GM18520 (cell line): ENCODE measurements at regions not wholly inside any gene's neighbourhood (a gene's known extent, or its start where the extent isn't known, plus 50 kb on each side); places are given as distances from the start of the nearest gene placed in this dataset.
A peak's percentile ranks its signal among the peaks of the same experiment; 100 is the strongest.

Source experiments
- ATAC-seq: cut with Tn5 transposase; IDR thresholded peaks from one replicate; pipeline ENCODE4 v1.9.1; 2021; ENCODE audit not compliant: unreplicated experiment

GRCh38 chr2:67950018-67950417 is 112.8 kb downstream of the C1D start:
- ATAC-seq, result no peak

- no peak for ATAC-seq
These were observed 111.9 kb downstream of the C1D start for GRCh38 chr2:67950919-67951318.

- ATAC-seq, result peak; percentile 46
These were observed 110.7 kb downstream of the C1D start for GRCh38 chr2:67952066-67952465.

- ATAC-seq, result no peak
These were observed 108.6 kb downstream of the C1D start for GRCh38 chr2:67954093-67954748.

GRCh38 chr2:67955748-67956603 is 106.8 kb downstream of the C1D start:
- no peak for ATAC-seq

GRCh38 chr2:67965246-67965645 is 97.6 kb downstream of the C1D start:
- no peak for ATAC-seq

- no peak for ATAC-seq
These were observed 92.7 kb downstream of the C1D start for GRCh38 chr2:67970071-67970470.

GRCh38 chr2:67970542-67970941 is 92.3 kb downstream of the C1D start:
- ATAC-seq, result no peak

- no peak for ATAC-seq
These were observed 88.0 kb downstream of the C1D start for GRCh38 chr2:67974559-67975430.

- no peak for ATAC-seq
These were observed 85.3 kb downstream of the C1D start for GRCh38 chr2:67977464-67977863.

- ATAC-seq, result no peak
These were observed 79.8 kb downstream of the C1D start for GRCh38 chr2:67982956-67983355.

- no peak for ATAC-seq
These were observed 78.2 kb downstream of the C1D start for GRCh38 chr2:67984600-67984999.

GRCh38 chr2:67985586-67985985 is 77.2 kb downstream of the C1D start:
- ATAC-seq, result no peak

- no peak for ATAC-seq
These were observed 76.5 kb downstream of the C1D start for GRCh38 chr2:67986258-67986657.
